ENCODE measurements at regions not wholly inside any gene's neighbourhood (a gene's known extent, or its start where the extent isn't known, plus 50 kb on each side); places are given as distances from the start of the nearest gene placed in this dataset.

- Histone ChIP-seq H3K4me3 (no peak overlapping the region), H3K27ac (no peak overlapping the region), H3K27me3 (no peaks in the 10 kb centered on the region), H3K9me3 (peaks cover 0 to 4% (median 0%) of the 10 kb centered on the region in 12 donors), H3K36me3 (no peaks in the 10 kb centered on the region), H3K4me1 (no peaks in the 10 kb centered on the region)
- no peak for ATAC-seq
- 71 to 83% (median 77%) methylated on average over 3 of the region's 3 CpGs for WGBS, 4 donors
- TF ChIP-seq CTCF (IDR thresholded peaks at IDR 0.05) (no peak), POLR2A (IDR thresholded peaks at IDR 0.05) (no peak)
- DNase-seq = no peak
- intact Hi-C loops (cut with DNase I) = no loop called here
Measured at GRCh38 chr9:100869326-100869725, 159.2 kb upstream of the PLPPR1 start.

GRCh38 chr9:100879884-100880283, 148.6 kb upstream of the PLPPR1 start:
- ATAC-seq (no peak), DNase-seq (no peak)
- H3K4me3 ChIP-seq = no peak overlapping the region
- intact Hi-C loops (cut with DNase I) = no loop called here
- no peaks in the 10 kb centered on the region for H3K4me1 ChIP-seq
- H3K9me3 ChIP-seq = no peaks in the 10 kb centered on the region
- H3K27me3 ChIP-seq = no peaks in the 10 kb centered on the region
- TF ChIP-seq POLR2A (IDR thresholded peaks at IDR 0.05) (no peak), CTCF (IDR thresholded peaks at IDR 0.05) (no peak)
- WGBS, 4 donors = 88 to 96% (median 94%) methylated on average over 1 of the region's 1 CpG
- no peaks in the 10 kb centered on the region for H3K36me3 ChIP-seq
- H3K27ac ChIP-seq = no peak overlapping the region

GRCh38 chr9:100880284-100880683, 148.2 kb upstream of the PLPPR1 start:
- no peak for ATAC-seq
- TF ChIP-seq POLR2A (IDR thresholded peaks at IDR 0.05) (no peak), CTCF (IDR thresholded peaks at IDR 0.05) (no peak)
- no peak for DNase-seq
- Histone ChIP-seq H3K4me3 (no peak overlapping the region), H3K27ac (no peak overlapping the region), H3K27me3 (no peaks in the 10 kb centered on the region), H3K9me3 (no peaks in the 10 kb centered on the region), H3K36me3 (no peaks in the 10 kb centered on the region), H3K4me1 (no peaks in the 10 kb centered on the region)
- 88 to 95% (median 92%) methylated on average over 2 of the region's 2 CpGs for WGBS, 4 donors
- intact Hi-C loops (cut with DNase I) = no loop called here

DNA sequence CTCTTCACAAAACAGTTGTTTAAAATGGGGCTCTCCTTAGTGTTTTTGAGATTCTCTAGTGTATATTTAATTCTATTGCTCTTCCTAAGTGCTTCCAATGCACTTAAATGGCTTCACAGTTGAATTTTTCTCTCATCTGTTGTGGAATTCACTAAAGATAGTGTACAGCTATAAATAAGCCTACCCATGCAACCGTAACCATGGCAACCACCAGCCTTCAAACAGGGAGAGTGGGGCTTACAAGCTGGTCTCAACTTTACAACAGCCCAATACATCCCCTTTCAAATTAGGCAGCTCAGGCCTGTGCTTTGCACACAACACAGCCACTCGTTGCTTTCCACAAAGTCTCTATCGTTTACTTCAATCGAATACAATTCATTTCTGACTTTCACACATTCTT, 144.0 kb upstream of the PLPPR1 start:
- TF ChIP-seq CTCF (IDR thresholded peaks at IDR 0.05) = no peak
- TF ChIP-seq POLR2A (IDR thresholded peaks at IDR 0.05) = no peak
- WGBS, 4 donors = 66 to 72% (median 70%) methylated on average over 4 of the region's 4 CpGs
- no peak overlapping the region for H3K27ac ChIP-seq
- no peak for ATAC-seq
- H3K4me3 ChIP-seq = no peak overlapping the region
- no peaks in the 10 kb centered on the region for H3K27me3 ChIP-seq
- no peaks in the 10 kb centered on the region for H3K4me1 ChIP-seq
- intact Hi-C loops (cut with DNase I) = no loop called here
- H3K9me3 ChIP-seq = peaks cover 0 to 5% (median 0%) of the 10 kb centered on the region in 12 donors
- no peak for DNase-seq
- no peaks in the 10 kb centered on the region for H3K36me3 ChIP-seq

Data from heart left ventricle (tissue), 16 donors.